Calu3 (cell line): ENCODE measurements at regions not wholly inside any gene's neighbourhood (a gene's known extent, or its start where the extent isn't known, plus 50 kb on each side); places are given as distances from the start of the nearest gene placed in this dataset.
A peak's percentile ranks its signal among the peaks of the same experiment; 100 is the strongest.

Experiments used
- BruUV-seq: library from RNA; stranded (reverse); fragments of 400-500 nt; replicated peaks from 2 replicates; lab custom pipeline; 2021; lab: Mats Ljungman, UMichigan
- CTCF ChIA-PET: fragments of 300-600 bp; sonication (Branson Sonifier 250); formaldehyde crosslinking; loops from one replicate; lab custom pipeline; 2022; ENCODE audit warnings: antibody characterized with exemption; lab: Charles Lee
- DNase-seq: peaks from one replicate; pipeline ENCODE4 v3.0.0; 2022
- H3K27ac Mint-ChIP-seq: one replicate; pipeline ENCODE4 v1.8.0; 2022; ENCODE audit warnings: mixed read lengths; ENCODE audit not compliant: unreplicated experiment
- H3K27me3 Mint-ChIP-seq: one replicate; pipeline ENCODE4 v1.8.0; 2022; ENCODE audit warnings: mixed read lengths; ENCODE audit not compliant: unreplicated experiment
- H3K36me3 Mint-ChIP-seq: one replicate; pipeline ENCODE4 v1.8.0; 2022; ENCODE audit warnings: mild to moderate bottlenecking, moderate library complexity, mixed read lengths; ENCODE audit not compliant: insufficient read depth, unreplicated experiment
- H3K4me1 Mint-ChIP-seq: one replicate; pipeline ENCODE4 v1.8.0; 2022; ENCODE audit warnings: mild to moderate bottlenecking, low read depth, mixed read lengths; ENCODE audit not compliant: unreplicated experiment
- H3K4me3 Mint-ChIP-seq: one replicate; pipeline ENCODE4 v1.8.0; 2022; ENCODE audit warnings: mild to moderate bottlenecking, low read depth, moderate library complexity, mixed read lengths; ENCODE audit not compliant: unreplicated experiment
- H3K9me3 Mint-ChIP-seq: one replicate; pipeline ENCODE4 v1.8.0; 2022; ENCODE audit warnings: low read depth, mixed read lengths; ENCODE audit not compliant: unreplicated experiment
- CTCF ChIP-seq: fragments of 200-600 bp; IDR thresholded peaks from one replicate; pipeline ENCODE4 v1.8.0; 2022; ENCODE audit warnings: antibody characterized with exemption; ENCODE audit not compliant: unreplicated experiment
- intact Hi-C: fragments of 100-400 bp; cut with micrococcal nuclease; formaldehyde crosslinking; loops from one replicate; pipeline ENCODE4 v1.10.0; 2022; ENCODE audit not compliant: unreplicated experiment

- intact Hi-C loops, result loop anchor here (2.0 to 5.0 kb wide), 2 partner anchors 209 to 507 kb away; no protein-coding TSS in a partner anchor
- CTCF ChIA-PET, result interaction anchor here (0.6 to 1.3 kb wide), 2 partner anchors 8 to 208 kb away, joined by 3 to 4 read pairs; no protein-coding TSS in a partner anchor
- H3K4me3 Mint-ChIP-seq, result no peak overlapping the region
- H3K4me1 Mint-ChIP-seq, result peaks cover 13% of the 10 kb centered on the region
- H3K36me3 Mint-ChIP-seq, result no peaks in the 10 kb centered on the region
- no peaks in the 10 kb centered on the region for H3K27me3 Mint-ChIP-seq
- H3K9me3 Mint-ChIP-seq, result no peaks in the 10 kb centered on the region
- TF ChIP-seq CTCF, result no peak
- no peak for DNase-seq
- BruUV-seq, result no TSS peak
- no peak overlapping the region for H3K27ac Mint-ChIP-seq
These were observed 216.2 kb upstream of the CTSO start for GRCh38 chr4:156169861-156170260.

- no TSS peak for BruUV-seq
- Mint-ChIP-seq H3K36me3 (no peaks in the 10 kb centered on the region), H3K9me3 (no peaks in the 10 kb centered on the region), H3K27me3 (no peaks in the 10 kb centered on the region), H3K4me3 (no peak overlapping the region), H3K27ac (no peak overlapping the region), H3K4me1 (peaks cover 13% of the 10 kb centered on the region)
- no peak for TF ChIP-seq CTCF
- peak; percentile 14 for DNase-seq
- intact Hi-C loops, result loop anchor here (2.0 to 5.0 kb wide), 2 partner anchors 210 to 508 kb away; no protein-coding TSS in a partner anchor
- CTCF ChIA-PET, result interaction anchor here (0.6 to 1.3 kb wide), 2 partner anchors 209 to 1991 kb away, joined by 3 to 4 read pairs; no protein-coding TSS in a partner anchor
These were observed 215.3 kb upstream of the CTSO start for GRCh38 chr4:156169011-156169410.

DNA sequence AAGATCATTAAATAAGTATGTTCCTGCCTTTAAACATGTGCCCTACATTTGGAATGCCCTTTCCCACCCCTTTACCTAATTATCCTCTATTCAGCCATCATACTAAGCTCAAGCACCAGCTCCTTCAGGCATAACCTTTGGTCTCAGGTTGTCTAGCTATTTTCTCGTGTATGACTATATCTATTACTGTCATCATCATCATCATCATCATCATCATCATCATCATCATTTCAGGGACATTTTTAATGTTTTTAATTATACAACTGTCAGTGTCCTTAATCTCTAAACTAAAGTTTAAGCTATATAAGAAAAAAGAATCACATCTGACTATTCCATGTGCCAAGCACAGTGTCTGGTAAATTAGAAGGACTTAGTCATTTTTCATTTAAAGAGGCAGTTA lies 214.6 kb upstream of the CTSO start:
- CTCF ChIA-PET, result no interaction called here
- intact Hi-C loops, result loop anchor here (2.0 to 5.0 kb wide), 2 partner anchors 211 to 509 kb away; no protein-coding TSS in a partner anchor
- no peaks in the 10 kb centered on the region for H3K27me3 Mint-ChIP-seq
- TF ChIP-seq CTCF, result no peak
- H3K4me3 Mint-ChIP-seq, result no peak overlapping the region
- DNase-seq, result no peak
- H3K36me3 Mint-ChIP-seq, result no peaks in the 10 kb centered on the region
- H3K27ac Mint-ChIP-seq, result no peak overlapping the region
- peaks cover 13% of the 10 kb centered on the region for H3K4me1 Mint-ChIP-seq
- BruUV-seq, result no TSS peak
- no peaks in the 10 kb centered on the region for H3K9me3 Mint-ChIP-seq

- no peaks in the 10 kb centered on the region for H3K36me3 Mint-ChIP-seq
- CTCF ChIA-PET, result no interaction called here
These were observed 205.1 kb upstream of the CTSO start for GRCh38 chr4:156158747-156159146.

More at GRCh38 chr4:156158747-156159146, 205.1 kb upstream of the CTSO start:
- Mint-ChIP-seq H3K27me3 (no peaks in the 10 kb centered on the region), H3K27ac (no peak overlapping the region), H3K4me3 (no peak overlapping the region), H3K4me1 (no peaks in the 10 kb centered on the region), H3K9me3 (no peaks in the 10 kb centered on the region)
- no TSS peak for BruUV-seq
- TF ChIP-seq CTCF, result no peak
- DNase-seq, result no peak
- intact Hi-C loops, result no loop called here
